Uterus (tissue), 3 donors: ENCODE measurements at regions not wholly inside any gene's neighbourhood (a gene's known extent, or its start where the extent isn't known, plus 50 kb on each side); places are given as distances from the start of the nearest gene placed in this dataset.

ENCODE experiments used
- DNase-seq, 2 donors: peaks; one replicate each; pipeline ENCODE4 v3.0.0-alpha.2; 2019 to 2020
- H3K27ac ChIP-seq, 2 donors: fragments of 200-600 bp; sonication (generic); 1 replicate in 1 of 2; 2 replicates in 1 of 2; pipeline ENCODE4 v1.5.1; 2016 to 2018
- H3K27me3 ChIP-seq, 2 donors: fragments of 200-600 bp; sonication (generic); one replicate each; pipeline ENCODE4 v1.5.1; 2018 to 2019; ENCODE audit warnings: control low read depth in 1 of 2
- H3K36me3 ChIP-seq, 2 donors: fragments of 200-600 bp; sonication (generic); one replicate each; pipeline ENCODE4 v1.5.1; 2019; ENCODE audit warnings: control low read depth in 1 of 2
- H3K4me1 ChIP-seq, 2 donors: fragments of 200-600 bp; sonication (generic); one replicate each; pipeline ENCODE4 v1.5.1; 2018 to 2019; ENCODE audit warnings: control low read depth in 1 of 2
- H3K4me3 ChIP-seq, 2 donors: fragments of 200-600 bp; sonication (generic); 1 replicate in 1 of 2; 2 replicates in 1 of 2; pipeline ENCODE4 v1.5.1; 2018 to 2019; ENCODE audit warnings: mild to moderate bottlenecking in 1 of 2
- H3K9me3 ChIP-seq, 2 donors: fragments of 200-600 bp; sonication (generic); one replicate each; pipeline ENCODE4 v1.5.1; 2019; ENCODE audit warnings: control low read depth in 1 of 2
- POLR2A ChIP-seq, 2 donors: fragments of 450-650 bp; IDR thresholded peaks; one replicate each; pipeline ENCODE4 v1.6.1; 2016; ENCODE audit warnings: antibody characterized with exemption in 2 of 2, mild to moderate bottlenecking in 1 of 2, moderate library complexity in 1 of 2
- intact Hi-C: fragments of 100-400 bp; cut with DNase I; formaldehyde crosslinking; loops from one replicate; pipeline ENCODE4 v1.15.1; 2023; ENCODE audit warnings: low total_unique reads
- TF ChIP-seq, protein P1 (sequence below), 4 experiments: fragments of 200-600 bp in 2 of 4; fragments of 450-650 bp in 2 of 4; sonication (generic) in 2 of 4; IDR thresholded peaks; one replicate each; pipeline ENCODE4 v1.5.1; 2016 to 2019; ENCODE audit warnings: antibody characterized with exemption in 4 of 4, mild to moderate bottlenecking in 2 of 4, moderate library complexity in 1 of 4
- donor health status: DM: yes; HTN: yes; CAD: no.

- Histone ChIP-seq H3K27ac (peak overlapping the region; percentile 7 to 13), H3K4me1 (no peaks in the 10 kb centered on the region), H3K9me3 (no peaks in the 10 kb centered on the region), H3K4me3 (no peak overlapping the region), H3K36me3 (no peaks in the 10 kb centered on the region), H3K27me3 (no peaks in the 10 kb centered on the region)
- no peak for DNase-seq
- TF ChIP-seq POLR2A (IDR thresholded peaks at IDR 0.05) = no peak
- TF ChIP-seq, protein P1, sequence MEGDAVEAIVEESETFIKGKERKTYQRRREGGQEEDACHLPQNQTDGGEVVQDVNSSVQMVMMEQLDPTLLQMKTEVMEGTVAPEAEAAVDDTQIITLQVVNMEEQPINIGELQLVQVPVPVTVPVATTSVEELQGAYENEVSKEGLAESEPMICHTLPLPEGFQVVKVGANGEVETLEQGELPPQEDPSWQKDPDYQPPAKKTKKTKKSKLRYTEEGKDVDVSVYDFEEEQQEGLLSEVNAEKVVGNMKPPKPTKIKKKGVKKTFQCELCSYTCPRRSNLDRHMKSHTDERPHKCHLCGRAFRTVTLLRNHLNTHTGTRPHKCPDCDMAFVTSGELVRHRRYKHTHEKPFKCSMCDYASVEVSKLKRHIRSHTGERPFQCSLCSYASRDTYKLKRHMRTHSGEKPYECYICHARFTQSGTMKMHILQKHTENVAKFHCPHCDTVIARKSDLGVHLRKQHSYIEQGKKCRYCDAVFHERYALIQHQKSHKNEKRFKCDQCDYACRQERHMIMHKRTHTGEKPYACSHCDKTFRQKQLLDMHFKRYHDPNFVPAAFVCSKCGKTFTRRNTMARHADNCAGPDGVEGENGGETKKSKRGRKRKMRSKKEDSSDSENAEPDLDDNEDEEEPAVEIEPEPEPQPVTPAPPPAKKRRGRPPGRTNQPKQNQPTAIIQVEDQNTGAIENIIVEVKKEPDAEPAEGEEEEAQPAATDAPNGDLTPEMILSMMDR (IDR thresholded peaks at IDR 0.05) = no peak
- intact Hi-C loops = no loop called here
Measured at GRCh38 chr2:37563375-37564015, 107.9 kb downstream of the CDC42EP3 start.

DNA sequence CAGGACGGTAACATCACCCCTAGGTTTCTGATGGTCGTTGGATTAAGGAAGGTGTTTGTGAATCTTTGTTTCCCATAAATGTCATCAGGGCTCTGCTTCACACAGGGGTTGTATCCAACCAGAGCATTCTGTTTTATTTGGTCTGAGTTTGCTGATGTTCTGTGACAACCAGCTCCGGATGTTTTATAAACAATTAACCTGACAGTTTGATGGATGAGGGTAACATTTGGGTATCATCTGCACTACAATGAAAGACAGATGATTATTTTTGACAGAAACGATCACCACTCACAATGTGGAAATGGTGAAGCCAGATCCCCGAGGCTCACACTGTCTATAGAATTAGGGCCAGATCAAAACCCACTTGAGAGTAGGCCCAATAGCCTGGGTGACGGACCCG, 107.1 kb downstream of the CDC42EP3 start:
- H3K36me3 ChIP-seq = no peaks in the 10 kb centered on the region
- no peak overlapping the region for H3K4me3 ChIP-seq
- no peaks in the 10 kb centered on the region for H3K9me3 ChIP-seq
- DNase-seq = no peak
- H3K27me3 ChIP-seq = no peaks in the 10 kb centered on the region
- no peak overlapping the region for H3K27ac ChIP-seq
- TF ChIP-seq, protein P1 (IDR thresholded peaks at IDR 0.05) = no peak
- no peak for TF ChIP-seq POLR2A (IDR thresholded peaks at IDR 0.05)
- intact Hi-C loops = no loop called here
- no peaks in the 10 kb centered on the region for H3K4me1 ChIP-seq

DNA sequence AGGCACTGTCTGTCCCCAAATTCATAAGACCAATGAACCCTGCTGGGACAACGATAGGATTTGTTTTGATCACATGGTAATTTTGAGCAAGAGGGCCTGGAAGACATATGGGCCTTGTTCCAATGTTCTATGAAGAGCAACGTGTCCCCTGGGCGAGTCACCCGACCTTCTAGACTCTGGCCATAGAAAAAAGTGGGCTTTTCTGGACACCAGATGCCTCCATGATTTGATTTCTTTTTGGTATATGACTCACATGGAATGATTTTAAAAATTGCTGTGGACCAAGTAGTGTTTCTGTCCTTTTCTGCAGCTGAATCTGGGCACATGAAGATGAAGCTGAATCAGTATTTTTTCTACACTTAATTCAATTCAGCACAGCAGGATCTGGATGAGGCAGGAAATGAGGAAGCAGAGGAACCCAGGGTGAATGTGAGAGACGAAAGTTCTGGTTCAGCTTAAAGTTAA, 104.9 kb downstream of the CDC42EP3 start:
- Histone ChIP-seq H3K27ac (no peak overlapping the region), H3K4me3 (no peak overlapping the region), H3K9me3 (no peaks in the 10 kb centered on the region), H3K4me1 (no peaks in the 10 kb centered on the region), H3K27me3 (no peaks in the 10 kb centered on the region), H3K36me3 (no peaks in the 10 kb centered on the region)
- intact Hi-C loops = no loop called here
- DNase-seq = no peak
- TF ChIP-seq, protein P1 (IDR thresholded peaks at IDR 0.05) = no peak
- no peak for TF ChIP-seq POLR2A (IDR thresholded peaks at IDR 0.05)

- Histone ChIP-seq H3K27ac (no peak overlapping the region), H3K4me1 (no peaks in the 10 kb centered on the region), H3K4me3 (no peak overlapping the region), H3K9me3 (no peaks in the 10 kb centered on the region), H3K27me3 (no peaks in the 10 kb centered on the region), H3K36me3 (no peaks in the 10 kb centered on the region)
- intact Hi-C loops = no loop called here
- TF ChIP-seq POLR2A (IDR thresholded peaks at IDR 0.05) = no peak
- TF ChIP-seq, protein P1 (IDR thresholded peaks at IDR 0.05) = no peak
- DNase-seq = no peak
Measured at GRCh38 chr2:37568565-37568964, 102.9 kb downstream of the CDC42EP3 start.

DNA sequence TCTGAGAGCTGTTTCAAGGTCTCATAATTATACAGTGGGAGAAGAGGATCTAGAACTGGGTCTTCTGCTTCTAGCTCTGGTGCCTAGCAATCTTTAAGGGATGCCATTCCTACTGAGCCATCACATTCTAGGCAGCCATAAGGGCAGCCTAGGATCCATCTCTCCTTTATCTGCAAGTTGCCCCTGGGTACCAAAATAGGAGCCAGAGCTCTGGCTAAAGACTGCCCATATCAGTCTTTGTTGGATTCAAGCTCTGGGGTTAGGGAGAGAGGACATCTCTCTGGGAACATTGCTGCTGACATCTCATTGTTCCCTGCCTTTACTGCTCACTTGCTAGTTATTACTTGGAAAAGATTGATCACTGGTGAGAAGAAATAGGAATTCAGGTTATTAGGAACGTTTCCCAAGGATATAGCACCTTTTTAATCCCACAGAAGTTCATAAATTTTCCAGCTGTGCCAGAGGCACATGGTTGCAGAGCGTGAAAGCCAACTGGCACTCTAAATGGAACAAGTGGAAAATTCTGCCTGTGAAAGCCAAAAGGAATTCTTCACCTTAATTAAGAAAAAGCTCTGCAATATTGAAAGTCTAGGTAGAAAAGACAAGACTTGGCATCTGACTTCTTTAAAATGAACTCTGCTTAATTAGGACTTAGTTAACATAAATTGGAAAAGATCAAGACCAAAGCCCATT, 102.2 kb downstream of the CDC42EP3 start:
- Histone ChIP-seq H3K4me1 (no peaks in the 10 kb centered on the region), H3K9me3 (no peaks in the 10 kb centered on the region), H3K4me3 (no peak overlapping the region), H3K36me3 (no peaks in the 10 kb centered on the region), H3K27ac (no peak overlapping the region), H3K27me3 (no peaks in the 10 kb centered on the region)
- no peak for TF ChIP-seq POLR2A (IDR thresholded peaks at IDR 0.05)
- TF ChIP-seq, protein P1 (IDR thresholded peaks at IDR 0.05) = no peak
- intact Hi-C loops = no loop called here
- no peak for DNase-seq
